Upper lobe of right lung (tissue), 1 donor: ENCODE measurements at regions not wholly inside any gene's neighbourhood (a gene's known extent, or its start where the extent isn't known, plus 50 kb on each side); places are given as distances from the start of the nearest gene placed in this dataset.

Experiments
- ATAC-seq: fragments of 200-7000 bp; cut with Tn5 transposase; one replicate; pipeline ENCODE4 v1.9.1; 2020; ENCODE audit warnings: mild to moderate bottlenecking, moderate library complexity
- DNase-seq: peaks from one replicate; pipeline ENCODE4 v3.0.0-alpha.2; 2020
- H3K27ac ChIP-seq: fragments of 200-600 bp; one replicate; pipeline ENCODE4 v1.8.0; 2022
- H3K27me3 ChIP-seq: fragments of 200-600 bp; one replicate; pipeline ENCODE4 v1.8.0; 2022; ENCODE audit warnings: mild to moderate bottlenecking
- H3K36me3 ChIP-seq: fragments of 200-600 bp; one replicate; pipeline ENCODE4 v1.8.0; 2022
- H3K4me1 ChIP-seq: fragments of 200-600 bp; one replicate; pipeline ENCODE4 v1.8.0; 2022
- H3K4me3 ChIP-seq: fragments of 200-600 bp; one replicate; pipeline ENCODE4 v1.8.0; 2022; ENCODE audit warnings: mild to moderate bottlenecking
- H3K9me3 ChIP-seq: fragments of 200-600 bp; one replicate; pipeline ENCODE4 v1.8.0; 2022
- CTCF ChIP-seq: fragments of 200-600 bp; IDR thresholded peaks from one replicate; pipeline ENCODE4 v1.8.0; 2022; ENCODE audit warnings: antibody characterized with exemption
- intact Hi-C: fragments of 100-400 bp; cut with DNase I; formaldehyde crosslinking; loops from one replicate; pipeline ENCODE4 v1.11.0; 2022
- donor health status: DM: no; HTN: yes; CAD: no; lungs with severe emphysema.

DNA sequence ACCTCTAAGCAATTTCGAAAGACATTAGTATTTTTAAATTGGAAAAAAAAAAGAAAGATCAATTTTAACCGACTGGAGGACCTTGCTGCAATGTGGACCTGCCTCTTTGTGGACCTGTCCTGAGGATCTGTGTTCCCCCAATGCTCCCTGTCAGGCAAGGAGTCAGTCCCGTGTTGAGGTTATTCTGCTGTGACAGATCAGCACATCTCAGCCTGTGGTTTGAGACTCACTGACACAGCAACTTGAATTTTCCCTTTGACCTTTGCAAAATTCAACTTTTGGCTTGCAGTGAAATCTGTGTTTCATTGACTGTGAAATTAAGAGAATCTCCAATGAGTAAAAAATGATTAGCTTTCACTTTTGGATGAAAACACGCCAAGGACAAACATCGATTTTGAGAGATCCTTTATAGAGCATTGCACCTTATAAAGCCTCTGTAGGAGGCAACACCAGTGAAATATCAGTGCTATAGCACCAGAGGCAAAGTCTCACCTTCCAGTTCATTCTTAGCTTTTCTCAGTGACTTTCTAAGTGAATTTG, 186.9 kb downstream of the GPAT3 start:
- DNase-seq (no peak), ATAC-seq (no peak)
- intact Hi-C loops, result no loop called here
- H3K4me1 ChIP-seq, result no peaks in the 10 kb centered on the region
- no peaks in the 10 kb centered on the region for H3K9me3 ChIP-seq
- H3K36me3 ChIP-seq, result no peaks in the 10 kb centered on the region
- no peak overlapping the region for H3K4me3 ChIP-seq
- no peak for TF ChIP-seq CTCF
- no peak overlapping the region for H3K27ac ChIP-seq
- no peaks in the 10 kb centered on the region for H3K27me3 ChIP-seq

GRCh38 chr4:83716874-83717273, 181.0 kb downstream of the GPAT3 start:
- H3K4me1 ChIP-seq, result no peaks in the 10 kb centered on the region
- H3K27ac ChIP-seq, result no peak overlapping the region
- no peaks in the 10 kb centered on the region for H3K27me3 ChIP-seq
- no peak overlapping the region for H3K4me3 ChIP-seq
- no peaks in the 10 kb centered on the region for H3K36me3 ChIP-seq
- no peaks in the 10 kb centered on the region for H3K9me3 ChIP-seq
- intact Hi-C loops, result no loop called here
- ATAC-seq, result no peak
- TF ChIP-seq CTCF, result no peak
- DNase-seq, result no peak

GRCh38 chr4:83712890-83713289, 177.0 kb downstream of the GPAT3 start:
- H3K4me3 ChIP-seq, result no peak overlapping the region
- intact Hi-C loops, result no loop called here
- ATAC-seq, result no peak
- H3K36me3 ChIP-seq, result no peaks in the 10 kb centered on the region
- H3K4me1 ChIP-seq, result no peaks in the 10 kb centered on the region
- DNase-seq, result no peak
- no peaks in the 10 kb centered on the region for H3K9me3 ChIP-seq
- H3K27ac ChIP-seq, result no peak overlapping the region
- TF ChIP-seq CTCF, result no peak
- no peaks in the 10 kb centered on the region for H3K27me3 ChIP-seq

GRCh38 chr4:83709627-83710026, 173.7 kb downstream of the GPAT3 start:
- H3K4me3 ChIP-seq, result no peak overlapping the region
- no peak overlapping the region for H3K27ac ChIP-seq
- intact Hi-C loops, result no loop called here
- no peaks in the 10 kb centered on the region for H3K36me3 ChIP-seq
- TF ChIP-seq CTCF, result no peak
- DNase-seq, result no peak
- H3K27me3 ChIP-seq, result no peaks in the 10 kb centered on the region
- no peaks in the 10 kb centered on the region for H3K9me3 ChIP-seq
- no peaks in the 10 kb centered on the region for H3K4me1 ChIP-seq
- ATAC-seq, result no peak

- intact Hi-C loops, result no loop called here
- no peaks in the 10 kb centered on the region for H3K36me3 ChIP-seq
- no peaks in the 10 kb centered on the region for H3K4me1 ChIP-seq
- no peak for ATAC-seq
- no peaks in the 10 kb centered on the region for H3K9me3 ChIP-seq
- no peak overlapping the region for H3K27ac ChIP-seq
- TF ChIP-seq CTCF, result no peak
- no peaks in the 10 kb centered on the region for H3K27me3 ChIP-seq
- no peak for DNase-seq
- H3K4me3 ChIP-seq, result no peak overlapping the region
These were observed 172.7 kb downstream of the GPAT3 start for GRCh38 chr4:83708500-83709175.
